A549 (cell line): ENCODE measurements at regions not wholly inside any gene's neighbourhood (a gene's known extent, or its start where the extent isn't known, plus 50 kb on each side); places are given as distances from the start of the nearest gene placed in this dataset.

ENCODE experiments used
- ATAC-seq, 2 experiments: fragments of 200-7000 bp in 1 of 2; fragments of >200 bp in 1 of 2; cut with Nextera tagmentation in 1 of 2; cut with Tn5 transposase in 1 of 2; 3 replicates each; pipeline versions ENCODE4 v1.8.0 to v1.9.1; 2018 to 2020; ENCODE audit warnings: mild to moderate bottlenecking in 1 of 2, moderate library complexity in 1 of 2
- CTCF ChIA-PET: fragments of 300-600 bp; sonication (Branson Sonifier 250); formaldehyde crosslinking; extraction: SDS; loops from one replicate; lab custom pipeline; 2021; ENCODE audit warnings: antibody characterized with exemption, inconsistent platforms; lab: Yijun Ruan, JAX
- POLR2A ChIA-PET: fragments of 350-600 bp; formaldehyde crosslinking; extraction: SDS; loops from one replicate; lab custom pipeline; 2021; ENCODE audit warnings: antibody characterized with exemption, inconsistent platforms; lab: Yijun Ruan, JAX
- DNase-seq, 2 experiments: peaks; one replicate each; pipeline versions ENCODE4 v3.0.0 to v3.0.0-alpha.2; 2011 to 2016; ENCODE audit warnings: low read depth in 1 of 2, low spot score in 1 of 2
- FAIRE-seq: peaks from 2 replicates; lab custom pipeline; 2011; peaks lifted over from hg19 to GRCh38; lab: Jason Lieb, UNC
- H3K27ac ChIP-seq, 2 experiments: fragments of >200 bp; sonication (Bioruptor Twin); formaldehyde crosslinking; 3 replicates each; pipeline ENCODE4 v1.5.1; 2016 to 2017
- H3K4me1 ChIP-seq: fragments of >200 bp; sonication (Bioruptor Twin); formaldehyde crosslinking; 3 replicates; pipeline ENCODE4 v1.6.1; 2016
- H3K4me2 ChIP-seq: fragments of >200 bp; sonication (Bioruptor Twin); formaldehyde crosslinking; 3 replicates; pipeline ENCODE4 v1.6.1; 2016
- H3K4me3 ChIP-seq: fragments of >200 bp; sonication (Bioruptor Twin); formaldehyde crosslinking; 3 replicates; pipeline ENCODE4 v1.5.1; 2016
- H3K9me3 ChIP-seq: fragments of >200 bp; sonication (Bioruptor Twin); formaldehyde crosslinking; 3 replicates; pipeline ENCODE4 v1.6.1; 2016
- ATOH8 ChIP-seq: fragments of 250-450 bp; sonication (Bioruptor Pico); IDR thresholded peaks from 2 replicates; pipeline ENCODE4 v1.5.0; 2020; ENCODE audit warnings: low read depth, mild to moderate bottlenecking, moderate library complexity
- BHLHE40 ChIP-seq: IDR thresholded peaks from 2 replicates; pipeline ENCODE4 v1.6.1; 2012; ENCODE audit warnings: low read depth, low read length, inconsistent platforms
- CHD2 ChIP-seq: fragments of 150-350 bp; IDR thresholded peaks from 2 replicates; pipeline ENCODE4 v1.6.1; 2014; ENCODE audit warnings: low read length; ENCODE audit not compliant: partially characterized antibody
- CHD4 ChIP-seq: fragments of 200-600 bp; sonication (generic); IDR thresholded peaks from 2 replicates; pipeline ENCODE4 v1.6.1; 2016; ENCODE audit warnings: antibody characterized with exemption, mild to moderate bottlenecking, borderline replicate concordance
- ESRRA ChIP-seq: fragments of 150-350 bp; IDR thresholded peaks from 2 replicates; pipeline ENCODE4 v1.6.1; 2014; ENCODE audit warnings: mild to moderate bottlenecking, low read length, borderline replicate concordance
- HEYL ChIP-seq: fragments of 250-450 bp; sonication (Bioruptor Pico); IDR thresholded peaks from 2 replicates; pipeline ENCODE4 v1.8.0; 2021; ENCODE audit warnings: mild to moderate bottlenecking, moderate library complexity
- MYC ChIP-seq: IDR thresholded peaks from 2 replicates; pipeline ENCODE4 v1.6.1; 2012; ENCODE audit warnings: mild to moderate bottlenecking, inconsistent platforms, low read length, improper control_type of control experiment, borderline replicate concordance
- POLR2AphosphoS2 ChIP-seq: conservative IDR thresholded peaks from 2 replicates; pipeline ENCODE4 v1.6.1; 2012; ENCODE audit warnings: low read length, improper control_type of control experiment, inconsistent platforms
- SMC3 ChIP-seq: fragments of >200 bp; sonication (Bioruptor Twin); formaldehyde crosslinking; IDR thresholded peaks from 3 replicates; pipeline ENCODE4 v1.6.1; 2018; ENCODE audit warnings: inconsistent platforms
- WGBS: methylation state at CpG from one replicate; pipeline ENCODE4 v1.1.6; 2017; ENCODE audit errors: missing lambda C conversion rate; 5-methylcytosine and 5-hydroxymethylcytosine counted together
- TF ChIP-seq, protein P1 (sequence below): fragments of >200 bp; sonication (Bioruptor Twin); formaldehyde crosslinking; IDR thresholded peaks from 2 replicates; pipeline ENCODE4 v1.6.1; 2016

DNA sequence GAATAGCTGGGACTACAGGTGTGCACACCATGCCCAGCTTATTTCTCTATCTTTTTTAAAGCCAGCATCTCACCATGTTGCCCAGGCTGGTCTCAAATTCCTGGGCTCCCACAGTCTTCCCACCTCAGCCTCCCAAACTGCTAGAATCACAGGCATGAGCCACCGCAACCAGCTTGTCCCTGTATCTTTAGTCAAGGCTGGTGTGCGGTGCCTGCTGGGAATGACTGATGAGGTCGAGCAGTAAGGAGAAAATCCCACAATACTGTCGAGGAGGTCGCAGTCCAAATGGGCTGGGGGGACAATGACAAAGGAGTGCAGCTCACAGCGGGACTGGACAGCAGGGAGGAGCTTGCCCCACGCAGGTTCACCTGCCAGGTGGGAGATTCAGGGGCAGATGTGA lies 50.2 kb upstream of the CALN1 start:
- H3K4me3 ChIP-seq = no peak overlapping the region
- 15% methylated on average over 6 of the region's 7 CpGs for WGBS
- no peak for DNase-seq
- ChIA-PET CTCF (no interaction called here), POLR2A (no interaction called here)
- ATAC-seq = no peak
- TF ChIP-seq SMC3 (no peak), ATOH8 (CRISPR knock-in tag) (no peak), CHD2 (no peak), POLR2AphosphoS2 (no peak), MYC (no peak), CHD4 (no peak), HEYL (CRISPR knock-in tag) (no peak), ESRRA (no peak), BHLHE40 (no peak)
- TF ChIP-seq, protein P1, sequence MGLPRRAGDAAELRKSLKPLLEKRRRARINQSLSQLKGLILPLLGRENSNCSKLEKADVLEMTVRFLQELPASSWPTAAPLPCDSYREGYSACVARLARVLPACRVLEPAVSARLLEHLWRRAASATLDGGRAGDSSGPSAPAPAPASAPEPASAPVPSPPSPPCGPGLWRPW = no peak
- TF ChIP-seq, all 56 proteins: peak for 0
- H3K9me3 ChIP-seq = no peaks in the 10 kb centered on the region
- no peaks in the 10 kb centered on the region for H3K4me1 ChIP-seq
- FAIRE-seq = no peak
- H3K4me2 ChIP-seq = no peak overlapping the region
- no peak overlapping the region for H3K27ac ChIP-seq
